ENCODE measurements at regions not wholly inside any gene's neighbourhood (a gene's known extent, or its start where the extent isn't known, plus 50 kb on each side); places are given as distances from the start of the nearest gene placed in this dataset.

- DNase-seq (ENCODE audit: low spot score in 2 of 2): no peak
- TF ChIP-seq POLR2A (IDR thresholded peaks at IDR 0.05): no peak
- no peak for TF ChIP-seq POLR2AphosphoS5 (IDR thresholded peaks at IDR 0.05)
- TF ChIP-seq, protein P1, sequence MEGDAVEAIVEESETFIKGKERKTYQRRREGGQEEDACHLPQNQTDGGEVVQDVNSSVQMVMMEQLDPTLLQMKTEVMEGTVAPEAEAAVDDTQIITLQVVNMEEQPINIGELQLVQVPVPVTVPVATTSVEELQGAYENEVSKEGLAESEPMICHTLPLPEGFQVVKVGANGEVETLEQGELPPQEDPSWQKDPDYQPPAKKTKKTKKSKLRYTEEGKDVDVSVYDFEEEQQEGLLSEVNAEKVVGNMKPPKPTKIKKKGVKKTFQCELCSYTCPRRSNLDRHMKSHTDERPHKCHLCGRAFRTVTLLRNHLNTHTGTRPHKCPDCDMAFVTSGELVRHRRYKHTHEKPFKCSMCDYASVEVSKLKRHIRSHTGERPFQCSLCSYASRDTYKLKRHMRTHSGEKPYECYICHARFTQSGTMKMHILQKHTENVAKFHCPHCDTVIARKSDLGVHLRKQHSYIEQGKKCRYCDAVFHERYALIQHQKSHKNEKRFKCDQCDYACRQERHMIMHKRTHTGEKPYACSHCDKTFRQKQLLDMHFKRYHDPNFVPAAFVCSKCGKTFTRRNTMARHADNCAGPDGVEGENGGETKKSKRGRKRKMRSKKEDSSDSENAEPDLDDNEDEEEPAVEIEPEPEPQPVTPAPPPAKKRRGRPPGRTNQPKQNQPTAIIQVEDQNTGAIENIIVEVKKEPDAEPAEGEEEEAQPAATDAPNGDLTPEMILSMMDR (IDR thresholded peaks at IDR 0.05): no peak
- no peak overlapping the region for H3K27ac ChIP-seq
- no peaks in the 10 kb centered on the region for H3K9me3 ChIP-seq
- intact Hi-C loops (cut with DNase I; ENCODE audit: low total_unique reads): no loop called here
- no peaks in the 10 kb centered on the region for H3K27me3 ChIP-seq
- no peaks in the 10 kb centered on the region for H3K4me1 ChIP-seq
- no peaks in the 10 kb centered on the region for H3K36me3 ChIP-seq
- H3K4me3 ChIP-seq: no peak overlapping the region
Observed at GRCh38 chr3:70738291-70738681, 425.8 kb upstream of the MDFIC2 start.

DNA sequence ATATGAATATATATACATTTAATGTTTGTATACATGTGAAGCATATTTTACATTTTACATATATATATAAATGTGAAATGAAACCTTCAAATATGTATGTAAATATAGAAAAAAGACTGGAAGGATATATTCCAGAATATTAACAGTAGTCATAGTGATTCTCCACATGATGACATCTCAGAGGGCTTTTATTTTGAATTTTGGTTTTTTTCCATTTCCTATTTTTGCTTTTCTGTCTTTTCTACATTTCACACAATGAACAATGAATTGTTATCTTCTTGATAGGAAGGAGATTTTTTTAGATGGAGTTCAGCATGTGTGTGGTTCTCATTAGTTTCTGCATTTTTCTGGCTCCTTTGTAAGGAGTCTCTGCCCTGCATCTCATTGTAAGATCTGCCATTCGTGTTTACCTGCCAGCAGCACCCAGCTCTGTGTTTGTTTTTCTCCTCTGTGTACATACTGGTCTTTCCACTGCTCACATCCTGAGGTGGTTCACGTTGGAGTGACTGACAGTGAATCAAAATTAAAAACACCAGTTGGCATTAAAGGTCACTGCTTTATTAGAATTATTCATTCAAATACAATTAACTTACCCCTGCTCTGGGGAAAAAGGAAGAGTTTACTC, 425.3 kb upstream of the MDFIC2 start:
- Histone ChIP-seq H3K4me3 (no peak overlapping the region), H3K36me3 (no peaks in the 10 kb centered on the region), H3K27ac (no peak overlapping the region), H3K4me1 (no peaks in the 10 kb centered on the region), H3K9me3 (no peaks in the 10 kb centered on the region), H3K27me3 (no peaks in the 10 kb centered on the region)
- TF ChIP-seq POLR2A (IDR thresholded peaks at IDR 0.05) (no peak), POLR2AphosphoS5 (IDR thresholded peaks at IDR 0.05) (no peak)
- TF ChIP-seq, protein P1 (IDR thresholded peaks at IDR 0.05): no peak
- intact Hi-C loops (cut with DNase I; ENCODE audit: low total_unique reads): no loop called here
- peak in 1 of 2 donors; percentile 23 for DNase-seq (ENCODE audit: low spot score in 2 of 2)

DNA sequence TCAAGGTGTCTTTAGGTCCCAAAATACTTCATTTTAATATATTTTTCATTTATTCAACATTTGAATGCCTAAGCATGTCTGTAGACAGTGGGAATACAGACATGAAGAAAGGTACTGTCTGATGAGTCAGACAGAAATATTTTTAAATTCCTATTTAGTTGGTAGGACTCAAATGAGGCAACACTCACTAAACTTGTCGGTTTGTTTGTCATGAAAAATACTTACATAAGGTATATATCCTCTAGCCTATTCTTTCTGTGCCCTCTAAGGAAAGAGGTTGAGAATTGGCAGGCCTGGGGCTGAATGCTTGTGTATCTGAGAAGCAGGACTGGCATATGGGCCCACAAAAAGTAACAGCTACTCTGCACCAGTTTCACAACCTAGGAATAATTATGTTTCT, 423.6 kb upstream of the MDFIC2 start:
- no peak overlapping the region for H3K4me3 ChIP-seq
- H3K27ac ChIP-seq: no peak overlapping the region
- H3K9me3 ChIP-seq: no peaks in the 10 kb centered on the region
- H3K36me3 ChIP-seq: no peaks in the 10 kb centered on the region
- TF ChIP-seq, protein P1 (IDR thresholded peaks at IDR 0.05): no peak
- TF ChIP-seq POLR2AphosphoS5 (IDR thresholded peaks at IDR 0.05) (no peak), POLR2A (IDR thresholded peaks at IDR 0.05) (no peak)
- no peaks in the 10 kb centered on the region for H3K27me3 ChIP-seq
- no peak for DNase-seq (ENCODE audit: low spot score in 2 of 2)
- H3K4me1 ChIP-seq: no peaks in the 10 kb centered on the region
- intact Hi-C loops (cut with DNase I; ENCODE audit: low total_unique reads): no loop called here

DNA sequence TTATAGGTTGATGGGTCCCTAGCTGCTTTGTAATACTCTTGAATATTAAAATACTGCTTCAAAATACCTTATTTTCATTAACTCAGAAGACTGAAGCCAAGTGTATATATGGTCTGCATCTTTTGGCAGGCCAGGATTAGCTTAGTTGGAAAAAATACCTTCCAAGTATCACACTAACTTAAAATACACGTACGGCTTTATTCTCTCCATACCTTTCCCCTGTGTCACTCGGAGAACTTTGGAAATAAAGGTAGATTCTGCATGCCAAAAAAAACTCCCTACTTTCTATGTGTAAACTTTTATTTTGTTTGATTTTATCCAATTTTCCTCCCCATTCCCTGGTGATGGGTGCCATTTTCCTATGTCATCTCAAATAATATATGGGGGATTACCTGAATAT, 422.3 kb upstream of the MDFIC2 start:
- DNase-seq (ENCODE audit: low spot score in 2 of 2): no peak
- Histone ChIP-seq H3K27me3 (no peaks in the 10 kb centered on the region), H3K4me1 (no peaks in the 10 kb centered on the region), H3K9me3 (no peaks in the 10 kb centered on the region), H3K4me3 (no peak overlapping the region), H3K36me3 (no peaks in the 10 kb centered on the region), H3K27ac (no peak overlapping the region)
- TF ChIP-seq POLR2AphosphoS5 (IDR thresholded peaks at IDR 0.05): no peak
- TF ChIP-seq, protein P1 (IDR thresholded peaks at IDR 0.05): no peak
- no peak for TF ChIP-seq POLR2A (IDR thresholded peaks at IDR 0.05)
- intact Hi-C loops (cut with DNase I; ENCODE audit: low total_unique reads): no loop called here

- Histone ChIP-seq H3K4me3 (no peak overlapping the region), H3K27me3 (no peaks in the 10 kb centered on the region), H3K4me1 (no peaks in the 10 kb centered on the region), H3K27ac (no peak overlapping the region), H3K36me3 (no peaks in the 10 kb centered on the region), H3K9me3 (no peaks in the 10 kb centered on the region)
- DNase-seq (ENCODE audit: low spot score in 2 of 2): no peak
- intact Hi-C loops (cut with DNase I; ENCODE audit: low total_unique reads): no loop called here
- TF ChIP-seq POLR2A (IDR thresholded peaks at IDR 0.05) (no peak), POLR2AphosphoS5 (IDR thresholded peaks at IDR 0.05) (no peak)
- TF ChIP-seq, protein P1 (IDR thresholded peaks at IDR 0.05): no peak
Observed at GRCh38 chr3:70731046-70731445, 418.6 kb upstream of the MDFIC2 start.
